ENCODE measurements at regions not wholly inside any gene's neighbourhood (a gene's known extent, or its start where the extent isn't known, plus 50 kb on each side); places are given as distances from the start of the nearest gene placed in this dataset.
"Not testable (repeated sequence)": the region's sequence is repeated elsewhere in the genome, so short reads cannot be mapped to it uniquely, and the experiment has no call there.

DNA sequence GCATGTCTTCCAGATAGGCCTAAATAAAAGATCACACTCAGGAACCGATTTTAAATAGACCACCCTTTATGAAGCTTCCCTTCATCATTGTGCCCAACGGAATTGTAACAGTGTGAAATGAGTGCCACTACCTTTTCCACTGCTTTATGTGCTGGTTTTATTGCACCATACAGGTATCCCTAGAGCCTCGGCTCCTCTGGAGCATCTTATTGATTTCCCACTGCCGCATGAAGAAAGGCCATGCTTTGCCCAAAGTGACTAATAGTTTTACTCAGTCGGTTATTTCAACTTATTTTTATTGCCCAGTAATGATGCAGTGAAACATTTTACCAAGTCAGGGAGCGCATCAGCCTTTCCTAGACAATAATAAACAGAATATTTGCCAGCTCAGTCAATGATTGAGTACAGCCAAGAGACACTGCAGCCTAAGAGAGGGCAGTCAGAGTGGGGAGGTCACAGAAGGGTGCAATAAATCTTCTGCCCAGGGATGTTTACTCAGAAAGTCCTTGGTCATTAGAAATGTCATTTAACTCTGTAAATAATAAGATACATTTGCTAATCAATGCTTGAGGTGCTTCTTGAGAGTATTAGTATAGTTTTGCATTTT is 216.6 kb upstream of the SPATA31A3 start:
- intact Hi-C loops (cut with DNase I); H3K36me3 ChIP-seq; DNase-seq; H3K27me3 ChIP-seq; H3K4me1 ChIP-seq; H3K27ac ChIP-seq; H3K9me3 ChIP-seq; H3K4me3 ChIP-seq: not testable (repeated sequence)
- no CpG with 5 or more reads among the region's 6 CpGs for WGBS, 2 donors

DNA sequence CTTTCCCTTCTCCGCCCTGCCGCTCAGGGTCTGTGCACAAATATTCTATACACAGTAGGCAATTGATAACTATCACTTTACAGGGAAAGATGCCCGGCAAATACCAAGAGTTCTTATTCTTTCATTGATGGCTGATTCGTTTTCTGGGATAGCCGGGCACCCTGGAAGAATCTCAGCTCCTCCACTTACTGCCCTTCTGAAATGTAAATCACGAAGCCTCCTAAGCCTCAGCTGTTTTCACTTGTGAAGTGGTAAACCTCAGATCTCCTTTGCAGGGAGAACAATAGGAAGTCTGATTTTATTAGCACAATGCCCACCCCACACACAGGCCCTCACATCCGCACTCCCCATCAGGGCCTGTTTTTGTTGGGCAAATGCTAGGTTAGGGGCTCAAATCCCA is 203.8 kb upstream of the SPATA31A3 start:
- H3K4me1 ChIP-seq; intact Hi-C loops (cut with DNase I); H3K36me3 ChIP-seq; H3K27ac ChIP-seq; H3K4me3 ChIP-seq; H3K27me3 ChIP-seq; H3K9me3 ChIP-seq; DNase-seq: not testable (repeated sequence)
- 69% methylated on average over 3 of the region's 7 CpGs; no CpG with 5 or more reads in 1 of the 2 donors for WGBS, 2 donors

GRCh38 chr9:67195357-67195756 is 203.0 kb upstream of the SPATA31A3 start:
- WGBS, 2 donors, result no CpG with 5 or more reads among the region's 8 CpGs
- intact Hi-C loops (cut with DNase I); H3K36me3 ChIP-seq: not testable (repeated sequence)

DNA sequence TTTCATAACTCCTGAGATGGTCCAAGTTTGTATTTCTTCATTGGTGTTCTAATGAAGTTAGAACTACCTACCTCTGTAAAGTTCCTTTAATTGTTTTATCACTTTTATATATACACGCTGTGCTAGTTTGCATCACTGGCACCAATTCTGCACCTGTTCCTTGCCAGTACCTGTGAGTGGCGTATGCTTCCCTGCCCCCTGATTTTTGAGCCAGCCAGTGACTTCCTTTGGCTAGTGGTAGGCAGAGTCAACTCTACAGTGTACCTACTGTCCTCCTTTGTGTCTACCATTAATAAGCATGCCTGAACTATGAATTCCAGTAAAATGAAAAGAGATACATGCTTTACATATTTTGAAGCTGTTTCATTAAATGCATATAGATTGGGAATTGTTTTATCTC is 186.8 kb upstream of the SPATA31A3 start:
- H3K27ac ChIP-seq; H3K4me3 ChIP-seq; H3K36me3 ChIP-seq; intact Hi-C loops (cut with DNase I); DNase-seq; H3K9me3 ChIP-seq; H3K27me3 ChIP-seq; H3K4me1 ChIP-seq: not testable (repeated sequence)
- 59 to 77% methylated on average over 2 of the region's 2 CpGs for WGBS, 2 donors

More at GRCh38 chr9:67195357-67195756, 203.0 kb upstream of the SPATA31A3 start:
- H3K4me1 ChIP-seq, DNase-seq, H3K9me3 ChIP-seq, H3K27me3 ChIP-seq, H3K27ac ChIP-seq, H3K4me3 ChIP-seq: not testable (repeated sequence)

GRCh38 chr9:67175167-67175566 is 182.8 kb upstream of the SPATA31A3 start:
- H3K27me3 ChIP-seq; H3K4me1 ChIP-seq; H3K4me3 ChIP-seq; H3K9me3 ChIP-seq; DNase-seq; H3K27ac ChIP-seq; intact Hi-C loops (cut with DNase I); H3K36me3 ChIP-seq: not testable (repeated sequence)
- no CpG with 5 or more reads among the region's 5 CpGs for WGBS, 2 donors

GRCh38 chr9:67171721-67172120 is 179.4 kb upstream of the SPATA31A3 start:
- H3K27me3 ChIP-seq; intact Hi-C loops (cut with DNase I); H3K9me3 ChIP-seq; H3K36me3 ChIP-seq; H3K4me1 ChIP-seq; DNase-seq; H3K4me3 ChIP-seq; H3K27ac ChIP-seq: not testable (repeated sequence)
- WGBS, 2 donors, result no CpG with 5 or more reads among the region's 3 CpGs

GRCh38 chr9:67168530-67169157 is 176.3 kb upstream of the SPATA31A3 start:
- H3K4me1 ChIP-seq; H3K9me3 ChIP-seq; H3K36me3 ChIP-seq; intact Hi-C loops (cut with DNase I); H3K27ac ChIP-seq; H3K27me3 ChIP-seq; H3K4me3 ChIP-seq; DNase-seq: not testable (repeated sequence)
- no CpG with 5 or more reads among the region's 4 CpGs for WGBS, 2 donors

DNA sequence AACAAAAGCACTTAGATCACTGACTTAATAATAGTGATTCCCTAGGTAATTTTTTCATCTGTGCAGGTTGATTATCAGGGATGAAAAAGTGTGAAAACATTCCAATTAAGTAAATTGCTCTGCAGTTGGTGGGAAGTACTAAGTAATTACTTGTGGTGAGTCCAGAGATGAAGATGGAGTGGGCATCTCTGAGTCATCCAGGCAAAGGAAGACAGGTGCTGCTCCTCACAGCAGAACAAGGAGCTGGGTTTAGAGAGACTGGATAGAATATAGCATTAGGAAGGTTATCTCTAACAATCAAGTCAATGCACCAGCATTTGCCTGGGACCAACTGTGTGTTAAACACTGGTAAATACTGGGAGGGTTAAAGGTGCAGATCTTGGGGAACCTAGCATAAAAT is 174.0 kb upstream of the SPATA31A3 start:
- H3K27ac ChIP-seq; H3K4me3 ChIP-seq; H3K9me3 ChIP-seq; H3K27me3 ChIP-seq; H3K4me1 ChIP-seq; H3K36me3 ChIP-seq; DNase-seq; intact Hi-C loops (cut with DNase I): not testable (repeated sequence)

GRCh38 chr9:67162827-67163226 is 170.5 kb upstream of the SPATA31A3 start:
- H3K36me3 ChIP-seq; H3K4me3 ChIP-seq; H3K9me3 ChIP-seq; H3K4me1 ChIP-seq; intact Hi-C loops (cut with DNase I); H3K27me3 ChIP-seq; H3K27ac ChIP-seq; DNase-seq: not testable (repeated sequence)
- no CpG with 5 or more reads among the region's 1 CpG for WGBS, 2 donors

- whole genome bisulfite sequencing, 2 donors, result 89 to 92% methylated on average over 7 to 8 of the region's 9 CpGs
Observed at GRCh38 chr9:67155218-67155617, 162.9 kb upstream of the SPATA31A3 start.

DNA sequence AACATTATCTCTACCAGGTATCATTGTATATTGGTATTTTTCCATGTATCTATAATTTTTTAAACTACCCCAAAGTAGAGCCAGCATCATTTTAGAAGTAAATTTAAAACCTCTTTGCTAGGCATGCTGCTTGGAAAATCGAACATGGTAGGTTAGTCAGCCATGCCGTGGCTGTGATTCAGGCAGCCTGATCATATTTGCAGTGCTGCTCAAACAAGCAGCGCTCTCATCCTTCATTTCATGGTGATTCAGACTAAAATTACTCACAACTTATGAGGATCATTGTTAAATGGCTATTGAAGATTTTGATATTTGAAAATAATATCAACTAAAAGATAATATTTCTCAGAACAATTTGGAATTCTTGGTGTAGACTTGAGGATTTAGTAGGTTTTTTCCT is 161.2 kb upstream of the SPATA31A3 start:
- H3K27ac ChIP-seq; DNase-seq; H3K9me3 ChIP-seq; H3K4me1 ChIP-seq; intact Hi-C loops (cut with DNase I); H3K36me3 ChIP-seq; H3K4me3 ChIP-seq; H3K27me3 ChIP-seq: not testable (repeated sequence)
- WGBS, 2 donors, result no CpG with 5 or more reads among the region's 3 CpGs

More at GRCh38 chr9:67155218-67155617, 162.9 kb upstream of the SPATA31A3 start:
- H3K36me3 ChIP-seq; H3K4me3 ChIP-seq; DNase-seq; H3K4me1 ChIP-seq; H3K9me3 ChIP-seq; H3K27ac ChIP-seq; intact Hi-C loops (cut with DNase I); H3K27me3 ChIP-seq: not testable (repeated sequence)

DNA sequence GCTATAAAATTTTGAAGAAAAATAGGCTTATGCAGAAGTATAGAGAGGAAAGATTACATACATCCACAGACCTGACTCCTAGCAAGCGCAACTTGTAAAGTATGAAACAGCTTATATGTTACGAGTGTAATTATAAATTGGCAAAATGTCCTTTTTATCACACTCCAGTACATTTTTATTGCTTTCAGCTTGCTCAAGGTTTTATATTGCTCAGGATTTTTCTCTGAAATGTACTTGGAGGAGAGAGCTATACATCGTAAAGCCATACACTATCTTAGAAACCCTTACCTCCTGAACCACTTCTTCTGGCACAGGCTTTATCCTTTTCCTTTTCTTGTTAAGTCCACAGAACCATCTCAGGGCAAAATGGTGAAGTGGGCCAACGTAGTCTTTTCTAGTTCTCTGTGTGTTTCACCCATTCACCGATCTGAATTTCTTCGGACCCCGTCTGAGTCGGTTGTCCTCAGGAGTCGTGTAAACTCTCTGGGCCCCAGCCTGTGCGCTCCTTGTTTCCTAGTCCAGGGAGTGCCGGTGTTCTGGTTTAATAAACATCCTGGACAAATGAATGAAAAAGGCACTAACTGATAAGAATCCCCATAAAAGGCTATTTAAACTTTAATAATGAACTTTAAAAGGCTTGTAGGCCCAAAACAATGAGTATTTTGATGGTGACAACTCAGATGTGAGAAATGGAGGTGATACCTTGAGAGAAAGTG is 150.2 kb upstream of the SPATA31A3 start:
- DNase-seq; H3K4me1 ChIP-seq; H3K27ac ChIP-seq; H3K27me3 ChIP-seq; H3K36me3 ChIP-seq; H3K4me3 ChIP-seq; H3K9me3 ChIP-seq; intact Hi-C loops (cut with DNase I): not testable (repeated sequence)
- 78 to 88% methylated on average over 3 of the region's 11 CpGs for WGBS, 2 donors

- H3K36me3 ChIP-seq; H3K4me1 ChIP-seq; H3K27ac ChIP-seq; H3K27me3 ChIP-seq; H3K4me3 ChIP-seq; H3K9me3 ChIP-seq; intact Hi-C loops (cut with DNase I); DNase-seq: not testable (repeated sequence)
- no CpG with 5 or more reads among the region's 2 CpGs for WGBS, 2 donors
Observed at GRCh38 chr9:67136376-67136775, 144.0 kb upstream of the SPATA31A3 start.
